LNCAP (cell line): ENCODE measurements at regions not wholly inside any gene's neighbourhood (a gene's known extent, or its start where the extent isn't known, plus 50 kb on each side); places are given as distances from the start of the nearest gene placed in this dataset.

Experiments
- TF ChIP-seq, protein P1 (sequence below): fragments of 450-650 bp; IDR thresholded peaks from 2 replicates; pipeline ENCODE4 v1.5.1; 2017; ENCODE audit warnings: mild to moderate bottlenecking

DNA sequence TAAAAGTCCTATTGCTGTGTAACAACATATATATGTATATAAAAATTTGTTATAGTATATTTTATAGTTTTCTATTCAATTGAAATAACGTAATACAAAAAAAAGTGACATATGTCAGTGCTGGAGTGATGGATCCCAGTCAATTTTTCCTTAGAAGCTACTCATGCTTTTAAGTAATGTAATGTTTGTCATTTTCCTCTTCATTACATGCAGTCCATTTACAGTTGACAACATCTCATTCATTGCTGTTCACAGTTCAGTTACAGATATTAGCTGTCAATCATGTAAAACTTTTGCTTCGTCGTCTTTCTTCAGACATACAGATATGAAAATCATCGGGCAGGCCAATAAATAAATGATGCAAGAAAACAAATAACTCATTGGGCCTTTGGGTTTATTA, 525.1 kb upstream of the PRR20A start:
- TF ChIP-seq, protein P1, sequence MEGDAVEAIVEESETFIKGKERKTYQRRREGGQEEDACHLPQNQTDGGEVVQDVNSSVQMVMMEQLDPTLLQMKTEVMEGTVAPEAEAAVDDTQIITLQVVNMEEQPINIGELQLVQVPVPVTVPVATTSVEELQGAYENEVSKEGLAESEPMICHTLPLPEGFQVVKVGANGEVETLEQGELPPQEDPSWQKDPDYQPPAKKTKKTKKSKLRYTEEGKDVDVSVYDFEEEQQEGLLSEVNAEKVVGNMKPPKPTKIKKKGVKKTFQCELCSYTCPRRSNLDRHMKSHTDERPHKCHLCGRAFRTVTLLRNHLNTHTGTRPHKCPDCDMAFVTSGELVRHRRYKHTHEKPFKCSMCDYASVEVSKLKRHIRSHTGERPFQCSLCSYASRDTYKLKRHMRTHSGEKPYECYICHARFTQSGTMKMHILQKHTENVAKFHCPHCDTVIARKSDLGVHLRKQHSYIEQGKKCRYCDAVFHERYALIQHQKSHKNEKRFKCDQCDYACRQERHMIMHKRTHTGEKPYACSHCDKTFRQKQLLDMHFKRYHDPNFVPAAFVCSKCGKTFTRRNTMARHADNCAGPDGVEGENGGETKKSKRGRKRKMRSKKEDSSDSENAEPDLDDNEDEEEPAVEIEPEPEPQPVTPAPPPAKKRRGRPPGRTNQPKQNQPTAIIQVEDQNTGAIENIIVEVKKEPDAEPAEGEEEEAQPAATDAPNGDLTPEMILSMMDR, result no peak

DNA sequence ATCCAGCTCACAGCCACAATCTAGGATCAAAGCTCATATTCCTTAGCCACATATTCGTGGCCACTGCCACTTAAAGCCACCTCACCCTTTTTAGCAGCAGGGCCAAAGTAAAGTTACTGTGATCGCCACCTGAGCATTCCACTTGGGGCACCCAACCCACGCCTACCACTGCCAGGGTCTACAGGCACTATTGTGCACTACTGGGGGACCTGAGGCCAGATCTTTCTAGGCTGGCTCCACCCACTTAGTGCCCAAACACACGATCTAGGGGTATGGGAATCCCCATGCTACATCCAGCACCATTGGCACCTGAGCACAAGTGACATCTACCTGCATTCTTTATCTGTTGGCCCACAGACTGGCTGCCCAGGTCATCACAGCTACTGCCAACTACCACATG, 517.9 kb upstream of the PRR20A start:
- TF ChIP-seq, protein P1, result no peak

DNA sequence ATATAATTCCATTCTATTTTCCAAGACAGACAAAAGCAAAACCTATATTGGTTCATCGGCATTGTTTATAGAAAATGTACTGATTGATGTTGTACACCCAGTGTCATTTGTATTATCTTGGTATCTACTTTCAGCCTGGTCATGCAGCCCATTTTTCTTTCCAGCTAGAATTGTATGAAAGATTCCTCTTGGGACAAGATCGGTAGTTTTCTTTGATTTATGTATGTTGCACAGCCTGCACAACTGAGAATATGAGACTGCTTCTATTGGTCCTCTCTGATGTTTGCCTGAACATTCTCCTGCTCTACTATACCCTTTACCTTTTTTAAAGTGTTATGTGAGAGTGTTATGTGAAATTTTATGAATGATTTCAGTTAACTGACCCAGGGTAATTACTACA, 487.7 kb upstream of the PRR20A start:
- TF ChIP-seq, protein P1, result no peak

DNA sequence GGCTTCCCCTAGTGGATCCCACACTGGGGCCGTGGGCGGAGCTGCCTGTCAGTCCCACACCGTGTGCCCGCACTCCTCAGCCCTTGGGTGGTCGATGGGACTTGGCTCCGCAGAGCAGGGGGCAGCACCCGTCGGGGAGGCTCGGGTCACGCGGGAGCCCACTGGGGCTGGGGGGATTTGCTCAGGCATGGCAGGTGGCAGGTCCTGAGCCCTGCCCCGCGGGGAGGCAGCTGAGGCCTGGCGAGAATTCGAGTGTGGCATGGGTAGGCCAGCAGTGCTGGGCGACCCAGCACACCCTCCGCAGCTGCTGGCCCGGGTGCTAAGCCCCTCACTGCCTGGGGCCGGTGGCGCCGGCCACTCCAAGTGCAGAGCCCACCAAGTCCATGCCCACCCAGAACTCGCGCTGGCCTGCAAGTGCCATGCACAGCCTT, 481.7 kb upstream of the PRR20A start:
- TF ChIP-seq, protein P1, result no peak

DNA sequence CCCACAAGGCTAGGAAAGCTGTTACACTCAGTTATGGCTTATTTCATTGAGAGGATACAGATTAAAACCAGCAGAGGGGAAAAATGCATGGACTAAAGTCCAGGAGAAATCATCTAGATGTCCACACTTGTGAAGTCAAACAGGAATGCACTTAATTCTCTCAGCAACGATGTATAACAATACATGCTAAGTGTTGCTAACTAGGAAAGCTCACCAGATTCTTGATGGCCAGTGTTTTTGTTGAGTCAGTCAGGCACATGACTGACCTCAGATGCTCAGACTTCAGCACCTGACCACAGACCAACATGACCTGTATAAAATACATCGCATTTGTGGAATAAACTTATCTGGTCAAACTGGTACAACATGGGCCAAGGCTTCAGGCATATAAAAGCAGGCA, 470.2 kb upstream of the PRR20A start:
- TF ChIP-seq, protein P1, result no peak

DNA sequence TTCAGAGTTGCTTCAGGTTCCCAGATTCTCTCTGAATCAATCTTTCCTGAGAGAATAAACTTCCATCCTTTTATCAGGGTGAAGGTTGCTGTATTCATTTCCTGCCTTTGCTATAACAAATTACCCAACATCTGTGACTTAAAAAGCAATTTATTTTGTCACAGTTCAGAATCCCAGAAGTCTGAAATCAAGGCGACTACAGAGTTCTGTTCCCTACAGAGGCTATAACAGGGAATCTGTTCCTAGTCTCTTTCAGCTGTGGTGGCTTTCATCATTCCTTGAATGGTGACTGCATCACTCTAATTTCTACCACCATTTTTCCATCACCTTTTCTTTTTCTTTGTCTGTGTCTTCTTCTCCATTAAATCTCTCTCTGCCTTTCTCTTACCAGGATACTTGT, 459.3 kb upstream of the PRR20A start:
- TF ChIP-seq, protein P1, result no peak

DNA sequence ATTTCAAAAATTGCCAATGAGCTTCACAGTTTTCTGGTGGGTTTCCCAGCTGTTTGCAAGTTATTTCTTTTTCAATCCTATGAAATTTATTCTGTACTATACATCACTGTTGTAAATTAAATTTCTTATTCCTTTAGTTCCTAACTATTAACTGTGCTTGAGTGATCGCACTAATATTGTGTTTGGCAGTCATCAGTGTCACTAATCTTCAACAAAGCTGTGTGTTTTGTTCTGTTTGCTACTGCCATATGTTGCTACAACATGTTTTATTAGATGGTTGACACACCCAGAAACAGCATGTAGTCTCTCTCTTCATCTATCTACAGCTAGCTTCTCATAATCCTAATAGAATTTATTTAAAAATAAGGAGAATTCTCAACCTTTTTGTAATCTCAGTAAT, 453.6 kb upstream of the PRR20A start:
- TF ChIP-seq, protein P1, result no peak

DNA sequence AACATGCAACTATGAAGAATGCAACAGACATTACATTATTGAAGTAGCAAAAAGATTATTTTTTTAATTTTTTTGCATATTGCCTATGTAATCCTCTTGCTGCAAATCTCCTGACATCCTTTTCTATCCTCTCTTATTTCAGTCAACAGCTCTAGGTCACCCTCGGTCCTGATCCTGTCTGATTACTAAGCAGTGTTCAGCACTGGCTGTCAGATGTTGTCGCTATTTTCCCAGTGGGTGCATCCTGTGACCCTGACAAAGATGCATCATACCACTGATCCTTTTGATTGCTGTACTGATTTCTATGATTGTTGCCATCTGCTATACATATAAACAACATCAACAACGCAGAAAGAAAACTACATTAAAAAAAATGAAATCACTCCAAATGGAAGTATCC, 443.7 kb upstream of the PRR20A start:
- TF ChIP-seq, protein P1, result no peak
